KBM-7 (cell line): ENCODE measurements at regions not wholly inside any gene's neighbourhood (a gene's known extent, or its start where the extent isn't known, plus 50 kb on each side); places are given as distances from the start of the nearest gene placed in this dataset.
"Not testable (repeated sequence)": the region's sequence is repeated elsewhere in the genome, so short reads cannot be mapped to it uniquely, and the experiment has no call there.

Experiments
- DNase-seq: peaks from one replicate; pipeline ENCODE4 v3.0.0-alpha.2; 2015
- in situ Hi-C: fragments of 300-500 bp; cut with MboI; formaldehyde crosslinking; loops from 2 replicates; pipeline ENCODE4 v1.14.3; 2020; ENCODE audit warnings: low sequenced_read_pairs, low pct_unique_long_range_greater_than_20kb, mixed read lengths

- in situ Hi-C loops, DNase-seq: not testable (repeated sequence)
Observed at GRCh38 chr2:16388199-16388830, 277.3 kb downstream of the CYRIA start.

GRCh38 chr2:16387461-16387984 is 278.1 kb downstream of the CYRIA start:
- in situ Hi-C loops = no loop called here
- no peak for DNase-seq

- no peak for DNase-seq
Observed at GRCh38 chr2:16386431-16386830, 279.2 kb downstream of the CYRIA start.

GRCh38 chr2:16386031-16386430 is 279.6 kb downstream of the CYRIA start:
- in situ Hi-C loops = no loop called here
- DNase-seq = no peak

More at GRCh38 chr2:16386431-16386830, 279.2 kb downstream of the CYRIA start:
- in situ Hi-C loops = no loop called here

GRCh38 chr2:16385341-16385740 is 280.3 kb downstream of the CYRIA start:
- in situ Hi-C loops = no loop called here
- no peak for DNase-seq

GRCh38 chr2:16383411-16383810 is 282.2 kb downstream of the CYRIA start:
- DNase-seq = no peak
- in situ Hi-C loops = no loop called here

- no peak for DNase-seq
- in situ Hi-C loops = no loop called here
Observed at GRCh38 chr2:16382451-16382850, 283.2 kb downstream of the CYRIA start.

GRCh38 chr2:16381511-16381910 is 284.1 kb downstream of the CYRIA start:
- in situ Hi-C loops = no loop called here
- DNase-seq = no peak

DNA sequence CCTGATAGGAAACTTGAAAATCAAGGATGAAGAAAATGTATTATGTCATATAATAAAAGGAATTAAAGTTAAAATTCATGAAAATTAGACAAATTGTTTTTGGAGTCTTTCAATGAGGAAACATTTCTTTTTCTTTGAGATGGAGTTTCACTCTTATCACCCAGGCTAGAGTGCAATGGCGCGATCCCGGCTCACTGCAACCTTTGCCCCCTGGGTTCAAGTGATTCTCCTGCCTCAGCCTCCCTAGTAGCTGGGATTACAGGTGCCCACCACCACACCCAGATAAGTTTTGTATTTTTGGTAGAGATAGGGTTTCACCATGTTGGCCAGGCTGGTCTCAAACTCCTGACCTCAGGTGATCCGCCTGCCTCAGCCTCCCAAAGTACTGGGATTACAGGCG is 285.7 kb downstream of the CYRIA start:
- in situ Hi-C loops, DNase-seq: not testable (repeated sequence)

DNA sequence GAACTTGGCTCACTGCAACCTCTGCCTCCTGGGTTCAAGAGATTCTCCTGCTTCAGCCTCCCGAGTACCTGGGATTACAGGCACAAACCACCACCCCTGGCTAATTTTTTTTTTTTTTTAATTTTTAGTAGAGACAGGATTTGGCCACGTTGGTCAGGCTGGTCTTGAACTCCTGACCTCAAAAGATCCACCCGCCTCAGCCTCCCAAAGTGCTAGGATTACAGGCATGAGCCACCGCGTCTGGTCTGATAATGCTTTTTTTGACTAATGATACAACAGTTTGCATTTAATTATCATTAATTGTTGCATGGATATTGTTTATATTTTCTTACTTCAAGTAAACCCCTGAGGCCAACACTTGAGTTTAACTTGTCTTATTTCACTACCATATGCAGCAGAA is 286.6 kb downstream of the CYRIA start:
- in situ Hi-C loops, DNase-seq: not testable (repeated sequence)

GRCh38 chr2:16378031-16378430 is 287.6 kb downstream of the CYRIA start:
- no peak for DNase-seq
- in situ Hi-C loops = no loop called here

DNA sequence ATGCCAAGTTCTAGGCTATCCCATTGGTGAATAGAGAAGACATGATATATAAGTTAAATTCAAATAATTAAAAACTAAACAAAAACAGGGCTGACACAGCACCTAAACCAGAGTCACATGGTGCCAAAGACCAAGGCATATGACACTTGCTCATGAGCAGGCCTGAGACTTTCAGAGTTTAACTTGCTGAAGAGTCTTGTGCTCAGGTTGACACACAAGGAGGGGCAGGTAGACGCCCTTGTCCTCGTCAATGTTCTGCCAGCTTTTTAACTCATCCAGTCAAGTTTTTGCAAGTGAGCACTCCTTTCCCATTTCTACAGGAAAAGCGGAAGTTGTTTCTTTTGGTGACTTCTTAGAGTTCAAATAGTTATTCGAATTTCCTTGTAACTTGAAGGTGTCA is 289.7 kb downstream of the CYRIA start:
- in situ Hi-C loops = no loop called here
- DNase-seq = no peak

- DNase-seq = no peak
- in situ Hi-C loops = no loop called here
Observed at GRCh38 chr2:16375351-16375750, 290.3 kb downstream of the CYRIA start.

DNA sequence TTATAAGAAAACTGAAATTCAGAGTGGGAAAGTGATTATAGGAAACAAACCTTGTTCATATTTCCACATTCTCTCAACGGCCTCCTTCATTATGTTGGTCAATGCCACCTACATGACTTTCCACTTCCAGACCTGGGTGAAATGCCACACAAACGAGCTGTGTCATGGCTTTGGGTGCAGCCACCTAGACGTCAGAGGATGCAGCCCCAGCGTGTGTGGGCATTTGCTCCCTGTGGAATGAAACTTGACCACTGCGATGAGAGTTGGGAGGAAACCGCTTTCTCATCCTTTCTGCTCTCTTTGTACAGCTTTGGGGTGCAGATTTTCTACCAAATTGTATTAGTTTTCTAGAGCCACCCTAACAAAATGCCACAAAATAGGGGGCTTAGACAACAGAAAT is 291.0 kb downstream of the CYRIA start:
- in situ Hi-C loops = no loop called here
- no peak for DNase-seq

DNA sequence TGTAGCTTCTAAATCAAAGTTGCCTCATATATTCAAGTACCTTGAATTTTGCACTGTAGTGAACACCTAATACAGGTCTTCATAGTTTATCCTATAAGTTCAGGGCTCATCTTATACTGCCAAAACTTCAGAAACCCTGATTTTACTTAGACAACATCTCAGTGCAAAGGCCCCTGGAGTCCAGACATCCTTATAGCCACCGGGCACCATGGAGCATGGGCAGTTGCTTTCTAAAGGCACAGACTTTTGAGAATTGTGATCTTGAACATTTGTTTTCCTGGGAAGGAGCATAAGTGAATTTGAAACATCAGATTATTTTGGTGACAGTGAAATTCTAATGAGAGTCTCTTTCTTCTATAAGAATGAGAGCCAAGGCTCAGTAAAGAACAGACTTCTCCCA is 292.3 kb downstream of the CYRIA start:
- no peak for DNase-seq
- in situ Hi-C loops = no loop called here

DNA sequence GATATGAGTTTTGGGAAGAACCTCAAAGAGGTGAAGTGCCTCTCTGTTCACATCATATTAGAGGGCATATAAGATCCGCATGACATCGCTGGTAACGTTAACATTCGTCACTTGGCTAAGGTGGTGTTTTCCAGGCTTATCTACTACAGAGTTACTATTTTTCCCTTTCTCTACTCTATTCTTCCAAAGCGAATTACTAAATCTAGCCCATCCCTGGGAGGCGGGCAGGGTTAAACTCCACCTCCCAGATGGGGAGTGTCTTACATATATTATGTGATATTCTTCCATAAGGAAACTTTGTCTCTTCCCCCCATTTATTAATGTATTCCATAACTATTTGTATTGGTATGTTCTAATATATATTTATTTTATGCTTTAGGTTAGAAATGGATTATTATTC is 293.9 kb downstream of the CYRIA start:
- in situ Hi-C loops = no loop called here

GRCh38 chr2:16368951-16369350 is 296.7 kb downstream of the CYRIA start:
- no peak for DNase-seq
- in situ Hi-C loops = no loop called here

More for the DNA sequence above, 293.9 kb downstream of the CYRIA start:
- DNase-seq = no peak

DNA sequence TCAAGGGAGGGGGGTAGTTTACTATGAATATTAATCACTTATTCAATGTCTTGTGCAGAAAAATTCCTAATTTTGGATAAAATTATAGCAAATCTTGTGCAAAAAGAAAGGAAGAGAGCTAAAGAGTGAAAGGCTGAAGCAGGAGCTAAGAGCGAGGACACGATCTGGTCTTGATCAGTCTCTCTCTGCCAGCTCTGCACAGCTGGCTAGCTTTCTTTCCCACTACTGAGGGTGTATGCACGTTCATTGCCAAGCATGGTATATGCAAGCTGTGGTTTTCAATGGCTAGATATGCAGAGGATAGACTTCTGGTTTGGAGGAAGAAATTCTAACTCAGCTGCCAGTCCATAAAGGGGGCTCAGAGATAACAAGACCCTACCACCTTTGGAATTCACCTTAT is 297.3 kb downstream of the CYRIA start:
- in situ Hi-C loops = no loop called here

DNA sequence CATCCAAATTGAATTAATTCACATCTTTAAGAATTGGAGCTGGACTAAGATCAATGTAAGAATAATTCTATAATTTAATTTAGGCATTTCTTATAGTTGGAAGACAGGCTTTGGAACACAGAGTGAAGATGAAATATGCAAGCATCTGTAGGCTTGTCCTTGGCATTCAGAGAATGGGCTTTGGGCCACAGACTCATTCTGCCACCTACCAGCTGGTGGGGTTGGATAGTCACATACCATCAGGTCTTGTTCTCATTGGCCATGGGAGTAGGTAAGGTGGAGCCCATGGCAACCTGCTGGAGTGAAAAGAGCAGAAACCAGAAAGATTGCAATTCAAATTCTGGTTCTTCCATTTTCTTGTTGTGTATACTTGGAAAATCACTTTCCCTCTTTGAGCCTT is 300.3 kb downstream of the CYRIA start:
- in situ Hi-C loops = no loop called here
- no peak for DNase-seq

More for the DNA sequence above, 297.3 kb downstream of the CYRIA start:
- no peak for DNase-seq

DNA sequence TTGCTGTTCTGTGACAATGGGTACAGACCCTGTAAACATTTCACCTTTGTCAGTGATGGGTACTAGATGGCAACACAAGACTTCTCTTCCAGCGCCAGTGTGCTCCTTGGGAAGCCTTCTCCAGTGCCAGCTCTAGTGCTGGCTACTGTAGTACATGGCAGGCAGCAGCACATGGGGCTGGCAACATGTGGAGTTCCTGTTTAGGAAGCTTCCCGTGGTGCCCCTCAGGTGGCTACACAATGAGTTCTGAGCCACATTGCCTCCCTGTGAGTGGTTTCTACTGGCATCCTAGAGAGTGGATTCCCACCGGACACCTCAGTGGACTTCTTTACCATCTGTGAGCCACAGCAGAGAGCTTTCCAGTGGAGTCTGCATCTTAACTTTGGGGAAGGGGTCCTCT is 302.1 kb downstream of the CYRIA start:
- in situ Hi-C loops = no loop called here
- no peak for DNase-seq

DNA sequence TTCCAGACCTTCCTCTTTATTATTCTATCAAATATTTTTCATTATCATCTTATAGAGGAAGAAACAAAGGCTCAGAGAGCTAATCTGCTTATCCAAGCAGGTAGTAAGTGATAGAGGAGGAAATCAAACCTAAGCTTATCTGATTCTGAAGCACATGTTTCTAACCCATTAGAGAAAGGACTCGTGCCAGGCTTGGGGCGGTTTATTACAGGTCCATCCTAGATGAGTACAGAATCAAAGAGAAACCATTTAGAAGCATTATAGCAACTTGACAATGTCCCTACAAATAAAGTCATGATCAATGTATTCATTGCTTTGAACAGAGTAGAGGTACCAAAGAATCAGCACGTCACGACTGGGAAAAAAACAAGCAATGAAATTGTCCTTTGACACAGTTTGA is 303.0 kb downstream of the CYRIA start:
- DNase-seq = no peak
- in situ Hi-C loops = no loop called here
